Heart right ventricle (tissue), 16 donors: ENCODE measurements at regions not wholly inside any gene's neighbourhood (a gene's known extent, or its start where the extent isn't known, plus 50 kb on each side); places are given as distances from the start of the nearest gene placed in this dataset.

Experiments used
- ATAC-seq, 8 donors: fragments of 200-7000 bp; cut with Tn5 transposase; one replicate each; pipeline ENCODE4 v1.9.1; 2020; ENCODE audit warnings: mild to moderate bottlenecking in 8 of 8, moderate library complexity in 8 of 8, moderate number of reproducible peaks in 1 of 8
- DNase-seq, 2 donors: peaks; one replicate each; pipeline ENCODE4 v3.0.0-alpha.2; 2020
- H3K27ac ChIP-seq, 10 donors: fragments of 200-600 bp; sonication (generic) in 2 of 10; one replicate each; pipeline versions ENCODE4 v1.5.0 to v1.8.0; 2020 to 2022; ENCODE audit warnings: mild to moderate bottlenecking in 3 of 10
- H3K27me3 ChIP-seq, 7 donors: fragments of 200-600 bp; one replicate each; pipeline ENCODE4 v1.8.0; 2021 to 2022; ENCODE audit warnings: mild to moderate bottlenecking in 2 of 7
- H3K36me3 ChIP-seq, 9 donors: fragments of 200-600 bp; sonication (generic) in 1 of 9; one replicate each; pipeline versions ENCODE4 v1.5.0 to v1.8.0; 2020 to 2022; ENCODE audit warnings: mild to moderate bottlenecking in 2 of 9
- H3K4me1 ChIP-seq, 9 donors: fragments of 200-600 bp; sonication (generic) in 1 of 9; one replicate each; pipeline versions ENCODE4 v1.5.0 to v1.8.0; 2020 to 2022; ENCODE audit warnings: mild to moderate bottlenecking in 4 of 9
- H3K4me3 ChIP-seq, 10 donors: fragments of 200-600 bp; sonication (generic) in 2 of 10; one replicate each; pipeline versions ENCODE4 v1.5.0 to v1.8.0; 2020 to 2022; ENCODE audit warnings: mild to moderate bottlenecking in 7 of 10, moderate library complexity in 2 of 10
- H3K9me3 ChIP-seq, 11 donors: fragments of 200-600 bp in 10 of 11; sonication (generic) in 2 of 11; one replicate each; pipeline versions ENCODE4 v1.5.0 to v1.8.0; 2013 to 2022; ENCODE audit warnings: mild to moderate bottlenecking in 2 of 11, control low read depth in 1 of 11, moderate library complexity in 1 of 11
- WGBS, 2 donors: extraction: QIAGEN DNeasy Blood & Tissue Kit; methylation state at CpG; one replicate each; pipeline ENCODE4 v1.1.7; 2013; ENCODE audit warnings: inconsistent platforms in 1 of 2; 5-methylcytosine and 5-hydroxymethylcytosine counted together
- intact Hi-C, 10 donors: fragments of 100-400 bp; cut with DNase I; formaldehyde crosslinking; loops; one replicate each; pipeline versions ENCODE4 v1.11.1 to v1.14.2; 2022
- TF ChIP-seq, protein P1 (sequence below), 9 donors: fragments of 200-600 bp; sonication (generic) in 2 of 9; IDR thresholded peaks; one replicate each; pipeline versions ENCODE4 v1.5.0 to v1.8.0; 2021 to 2022; ENCODE audit warnings: antibody characterized with exemption in 9 of 9, mild to moderate bottlenecking in 5 of 9, moderate library complexity in 1 of 9
- donor health status: Arrhythmogenic right ventricular cardiomyopathy.
- donor health status: ischemic (EF 13 %, LVEDD 7.1; RV severe dilation, severe dysfunction).
- donor health status: healthy with polysubstance abuse.
- donor health status: DM: no; HTN: yes; CAD: no.
- donor health status: DM: no; HTN: no; CAD: no.
- donor health status: ischemic (EF 25% LVEDD 6.9; RV normal size, moderate dysfunction).
- donor health status: ischemic (EF 25% LVEDD 5.7; RV mildly dilated, moderate dysfunction).
- donor health status: healthy.
- donor health status: DM: yes; HTN: yes; CAD: no.
- donor health status: Ischemic cardiomyopathy.
- donor health status: ischemic (EF 35%, LVEDD 5.7; RV mildly dilated, moderate dysfunction).
- donor health status: nonischemic (EF 11% LVEDD 7.7; RV severe dilation, severe dysfunction).
- donor health status: DM: yes; HTN: yes; CAD: no.
- donor health status: PGD.
- donor health status: ischemic (EF 29% LVEDD 5.4; RV normal size, mild dysfunction).
- donor health status: nonischemic (EF 23%, LVEDD 6.1; RV moderate dilation, normal function).

DNA sequence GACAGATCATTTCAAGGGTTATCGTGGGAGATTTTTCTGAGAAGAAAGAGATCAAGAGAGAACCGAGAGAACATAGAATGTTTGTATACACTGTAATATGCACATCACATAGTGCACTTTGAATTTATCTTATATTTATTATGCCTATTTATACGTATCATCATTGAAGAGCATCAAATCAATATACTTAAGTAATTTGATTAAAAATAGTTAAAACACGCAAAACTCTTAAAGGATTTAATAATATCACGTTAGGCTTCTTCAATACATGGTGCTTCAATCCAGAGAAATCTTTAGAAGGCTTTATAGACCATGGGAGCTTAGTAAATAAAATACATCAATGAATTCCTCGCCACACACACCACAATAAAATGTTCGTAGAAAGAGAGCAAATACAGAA is 139.5 kb upstream of the C11orf58 start:
- Histone ChIP-seq H3K27ac (no peak overlapping the region), H3K4me3 (no peak overlapping the region), H3K36me3 (no peaks in the 10 kb centered on the region), H3K27me3 (peaks cover 0 to 35% (median 0%) of the 10 kb centered on the region in 7 donors), H3K4me1 (peaks cover 0 to 71% (median 35%) of the 10 kb centered on the region in 9 donors), H3K9me3 (no peaks in the 10 kb centered on the region)
- DNase-seq: no peak
- ATAC-seq: no peak
- TF ChIP-seq, protein P1, sequence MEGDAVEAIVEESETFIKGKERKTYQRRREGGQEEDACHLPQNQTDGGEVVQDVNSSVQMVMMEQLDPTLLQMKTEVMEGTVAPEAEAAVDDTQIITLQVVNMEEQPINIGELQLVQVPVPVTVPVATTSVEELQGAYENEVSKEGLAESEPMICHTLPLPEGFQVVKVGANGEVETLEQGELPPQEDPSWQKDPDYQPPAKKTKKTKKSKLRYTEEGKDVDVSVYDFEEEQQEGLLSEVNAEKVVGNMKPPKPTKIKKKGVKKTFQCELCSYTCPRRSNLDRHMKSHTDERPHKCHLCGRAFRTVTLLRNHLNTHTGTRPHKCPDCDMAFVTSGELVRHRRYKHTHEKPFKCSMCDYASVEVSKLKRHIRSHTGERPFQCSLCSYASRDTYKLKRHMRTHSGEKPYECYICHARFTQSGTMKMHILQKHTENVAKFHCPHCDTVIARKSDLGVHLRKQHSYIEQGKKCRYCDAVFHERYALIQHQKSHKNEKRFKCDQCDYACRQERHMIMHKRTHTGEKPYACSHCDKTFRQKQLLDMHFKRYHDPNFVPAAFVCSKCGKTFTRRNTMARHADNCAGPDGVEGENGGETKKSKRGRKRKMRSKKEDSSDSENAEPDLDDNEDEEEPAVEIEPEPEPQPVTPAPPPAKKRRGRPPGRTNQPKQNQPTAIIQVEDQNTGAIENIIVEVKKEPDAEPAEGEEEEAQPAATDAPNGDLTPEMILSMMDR (IDR thresholded peaks at IDR 0.05): no peak
- intact Hi-C loops: no loop called here
- WGBS, 2 donors: 94 to 95% methylated on average over 7 of the region's 7 CpGs

- H3K27ac ChIP-seq: no peak overlapping the region
- ATAC-seq: no peak
- H3K27me3 ChIP-seq: peaks cover 0 to 26% (median 0%) of the 10 kb centered on the region in 7 donors
- 45 to 65% methylated on average over 1 of the region's 1 CpG for WGBS, 2 donors
- H3K9me3 ChIP-seq: no peaks in the 10 kb centered on the region
- TF ChIP-seq, protein P1 (IDR thresholded peaks at IDR 0.05): no peak
- DNase-seq: no peak
- intact Hi-C loops: no loop called here
- H3K4me1 ChIP-seq: peaks cover 0 to 62% (median 32%) of the 10 kb centered on the region in 9 donors
- H3K36me3 ChIP-seq: no peaks in the 10 kb centered on the region
- H3K4me3 ChIP-seq: no peak overlapping the region
Observed at GRCh38 chr11:16598032-16598431, 140.4 kb upstream of the C11orf58 start.

DNA sequence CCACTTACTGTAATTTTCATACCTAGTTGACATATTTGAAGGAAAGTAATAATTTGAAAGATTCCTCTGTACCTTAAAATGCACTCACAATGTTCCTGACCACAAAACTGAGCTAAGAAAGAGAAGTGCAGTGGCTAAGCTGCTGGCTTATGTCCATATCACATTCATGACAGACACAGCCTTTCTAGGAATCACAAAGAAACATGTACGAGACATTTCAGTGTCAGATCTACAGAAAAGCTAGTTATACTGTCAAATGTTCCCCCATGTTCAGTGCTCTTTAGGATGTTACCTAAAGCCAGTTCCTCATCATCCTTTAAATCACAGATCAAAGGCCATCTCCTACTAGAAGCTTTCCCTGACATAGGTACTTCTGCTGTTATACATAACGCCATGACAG is 142.2 kb upstream of the C11orf58 start:
- no peaks in the 10 kb centered on the region for H3K36me3 ChIP-seq
- DNase-seq (no peak), ATAC-seq (no peak)
- peaks cover 0 to 49% (median 22%) of the 10 kb centered on the region in 9 donors for H3K4me1 ChIP-seq
- no peak overlapping the region for H3K4me3 ChIP-seq
- H3K9me3 ChIP-seq: no peaks in the 10 kb centered on the region
- WGBS, 2 donors: 37 to 61% methylated on average over 2 of the region's 2 CpGs
- intact Hi-C loops: no loop called here
- H3K27me3 ChIP-seq: peaks cover 0 to 8% (median 0%) of the 10 kb centered on the region in 7 donors
- no peak overlapping the region for H3K27ac ChIP-seq
- TF ChIP-seq, protein P1 (IDR thresholded peaks at IDR 0.05): no peak

DNA sequence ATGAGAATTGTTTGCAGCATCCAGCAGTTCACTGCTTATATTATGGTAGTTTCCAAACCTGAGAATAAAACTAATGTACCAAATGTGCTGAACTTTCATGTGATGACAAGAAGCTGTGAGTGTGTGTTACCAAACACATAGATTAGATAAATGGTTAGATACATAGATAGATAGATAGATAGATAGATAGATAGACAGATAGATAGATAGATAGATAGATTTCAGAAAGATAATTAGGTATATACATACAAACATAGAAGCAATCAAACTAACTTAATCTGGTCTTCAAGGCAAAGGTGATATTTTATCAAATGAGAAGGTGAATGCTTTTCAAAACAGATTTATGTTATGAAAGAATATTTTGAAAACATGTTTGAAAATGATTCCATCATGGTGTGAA is 147.3 kb upstream of the C11orf58 start:
- Histone ChIP-seq H3K4me3 (no peak overlapping the region), H3K9me3 (no peaks in the 10 kb centered on the region), H3K4me1 (peaks cover 0 to 51% (median 33%) of the 10 kb centered on the region in 9 donors), H3K36me3 (no peaks in the 10 kb centered on the region), H3K27ac (no peak overlapping the region), H3K27me3 (no peaks in the 10 kb centered on the region)
- intact Hi-C loops: no loop called here
- DNase-seq (no peak), ATAC-seq (no peak)
- TF ChIP-seq, protein P1 (IDR thresholded peaks at IDR 0.05): no peak
